ENCODE measurements at regions not wholly inside any gene's neighbourhood (a gene's known extent, or its start where the extent isn't known, plus 50 kb on each side); places are given as distances from the start of the nearest gene placed in this dataset.

DNA sequence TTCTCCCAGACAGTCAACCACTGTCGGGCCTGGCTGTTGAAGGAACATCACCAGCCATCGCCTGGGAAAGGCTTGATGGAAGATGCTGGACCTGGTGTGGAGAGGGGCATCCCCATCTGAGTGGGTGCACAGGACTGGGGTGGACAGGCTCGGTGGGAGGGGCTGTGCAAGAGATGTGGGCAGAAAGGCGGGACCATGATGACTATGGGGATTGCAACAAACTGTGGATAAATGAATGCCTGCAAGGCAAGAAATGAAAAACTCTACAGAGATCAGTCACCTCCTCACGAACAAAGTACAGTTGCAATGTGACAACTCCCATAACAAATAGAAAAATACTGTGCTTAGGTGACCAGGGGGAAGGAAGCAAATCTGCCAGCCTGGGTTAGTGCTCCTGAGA is 171.9 kb upstream of the GPR12 start:
- DNase-seq: no peak

DNA sequence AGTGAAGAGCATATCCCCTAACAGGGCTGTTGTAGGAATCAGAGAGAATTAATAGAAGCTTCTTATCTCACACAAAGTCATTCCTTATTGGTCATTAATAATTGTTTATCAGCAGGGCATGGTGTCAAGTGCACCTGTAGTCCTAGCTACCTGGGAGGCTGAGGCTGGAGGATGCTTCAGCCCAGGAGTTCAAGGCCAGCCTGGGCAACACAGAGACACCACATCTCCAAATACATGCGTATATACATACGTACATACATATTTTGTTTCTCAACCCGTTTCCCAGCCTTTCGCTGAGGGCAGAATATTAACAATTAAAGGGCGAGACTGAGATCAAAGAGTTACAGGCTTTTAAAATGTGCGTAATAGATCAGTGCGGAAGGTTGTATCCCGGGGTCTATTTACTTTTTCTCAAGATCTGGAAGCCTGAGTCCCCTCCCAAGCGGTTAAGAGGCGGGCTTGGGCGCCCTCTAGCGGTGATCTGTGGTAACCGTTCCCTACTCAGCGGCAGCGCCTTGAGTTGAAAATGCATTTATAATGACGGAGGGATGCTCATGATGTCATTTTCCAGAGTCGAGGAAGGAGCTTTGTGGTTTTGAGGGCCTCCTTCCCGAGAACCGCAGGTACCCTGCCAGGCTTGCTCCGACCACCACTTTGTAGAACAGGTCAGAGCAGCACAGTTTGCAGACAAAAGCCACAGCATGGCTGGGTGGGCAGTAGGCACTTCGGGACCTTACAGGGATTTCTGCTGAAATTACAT is 169.6 kb upstream of the GPR12 start:
- peak; percentile 49 for DNase-seq

DNA sequence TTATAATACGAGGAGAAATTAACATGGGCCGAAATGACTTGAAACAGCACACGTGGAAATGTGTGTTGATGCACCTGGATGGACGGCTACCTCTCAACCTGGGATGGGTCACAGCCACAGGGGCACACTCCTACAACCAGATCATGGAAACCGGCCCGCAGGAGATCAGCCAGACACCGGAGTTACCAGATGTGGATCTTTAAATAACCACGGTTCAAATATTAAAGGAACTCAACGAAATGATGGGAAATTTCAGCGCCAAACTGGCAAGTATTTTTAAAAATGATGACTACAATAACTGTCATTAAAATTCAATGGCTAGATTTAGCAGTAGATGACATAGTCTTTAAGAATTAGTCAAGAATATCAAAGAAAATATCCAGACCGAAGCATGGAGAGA is 166.9 kb upstream of the GPR12 start:
- no peak for DNase-seq

DNA sequence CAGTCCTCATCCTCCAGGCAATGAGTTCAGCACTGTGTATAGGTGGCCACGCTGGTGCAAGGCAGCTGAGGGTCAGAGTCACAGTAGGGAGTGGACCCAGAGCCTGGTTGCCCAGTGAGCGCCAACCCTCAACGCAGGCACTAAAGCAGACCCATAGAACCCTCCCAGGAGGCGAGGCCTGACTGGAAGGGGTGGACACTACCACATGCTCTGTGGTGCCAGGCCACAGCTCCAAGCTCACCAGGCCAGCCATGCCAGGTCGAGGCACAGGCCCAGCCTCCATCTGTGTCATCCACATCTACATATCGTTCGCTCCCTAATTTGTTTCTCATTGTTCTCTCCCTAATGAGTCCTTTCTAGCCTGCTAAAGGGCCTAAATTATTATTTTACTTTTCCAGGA is 165.8 kb upstream of the GPR12 start:
- DNase-seq: no peak

DNA sequence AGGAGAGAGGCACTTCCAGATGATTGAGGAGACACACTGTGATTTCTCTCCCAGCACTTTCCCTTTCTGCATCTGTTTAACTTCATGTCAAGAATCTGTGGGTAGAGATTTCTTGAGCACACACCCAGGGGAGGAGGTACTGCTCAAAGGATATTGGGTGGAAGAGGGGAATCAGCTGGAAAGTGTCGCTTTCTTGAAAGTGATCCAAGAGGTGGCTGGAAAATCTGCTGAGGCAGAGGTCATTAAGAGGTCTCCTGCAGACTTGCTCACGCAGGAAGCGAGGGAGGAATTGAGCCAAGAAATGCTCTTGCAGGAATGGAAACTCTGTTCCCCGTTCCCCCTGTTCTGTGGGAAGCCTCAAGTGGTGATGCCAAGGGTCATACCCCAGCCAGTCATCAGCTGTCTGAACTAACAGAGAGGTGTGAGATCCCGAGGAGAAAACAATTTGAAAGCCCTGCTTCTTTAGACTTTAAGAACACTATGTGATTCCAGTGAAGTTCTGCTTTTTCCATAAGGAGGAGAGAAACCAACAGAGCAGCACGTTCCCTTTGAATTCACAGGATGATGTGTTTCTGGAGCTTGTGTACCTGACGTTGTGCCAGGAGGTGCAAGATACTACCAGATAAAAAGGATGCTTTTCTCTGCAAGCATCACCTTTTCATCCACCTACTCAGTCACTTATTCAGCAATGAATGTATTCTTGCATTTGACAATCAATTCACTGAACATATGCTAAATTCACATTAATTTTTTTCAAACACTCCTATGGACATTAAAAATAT is 163.4 kb upstream of the GPR12 start:
- DNase-seq: no peak

DNA sequence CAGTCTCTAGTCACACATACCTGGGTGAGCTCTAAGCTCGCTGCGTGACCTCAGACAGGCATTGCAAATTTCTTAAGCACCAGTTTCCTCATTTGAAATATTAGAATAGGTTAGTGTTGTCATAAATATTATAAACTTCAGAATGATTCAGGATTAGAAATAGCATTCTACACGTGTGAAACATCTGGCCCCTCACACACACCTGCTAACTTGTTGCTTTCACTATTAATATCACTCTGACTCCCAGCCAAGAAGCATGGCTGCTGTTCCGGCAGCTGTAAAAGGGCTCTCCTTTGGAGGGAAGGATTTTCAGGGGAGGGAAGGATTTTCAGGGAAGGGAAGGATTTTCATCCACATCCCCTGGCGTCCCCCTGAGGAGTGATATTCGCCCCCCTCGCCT is 161.3 kb upstream of the GPR12 start:
- no peak for DNase-seq

DNA sequence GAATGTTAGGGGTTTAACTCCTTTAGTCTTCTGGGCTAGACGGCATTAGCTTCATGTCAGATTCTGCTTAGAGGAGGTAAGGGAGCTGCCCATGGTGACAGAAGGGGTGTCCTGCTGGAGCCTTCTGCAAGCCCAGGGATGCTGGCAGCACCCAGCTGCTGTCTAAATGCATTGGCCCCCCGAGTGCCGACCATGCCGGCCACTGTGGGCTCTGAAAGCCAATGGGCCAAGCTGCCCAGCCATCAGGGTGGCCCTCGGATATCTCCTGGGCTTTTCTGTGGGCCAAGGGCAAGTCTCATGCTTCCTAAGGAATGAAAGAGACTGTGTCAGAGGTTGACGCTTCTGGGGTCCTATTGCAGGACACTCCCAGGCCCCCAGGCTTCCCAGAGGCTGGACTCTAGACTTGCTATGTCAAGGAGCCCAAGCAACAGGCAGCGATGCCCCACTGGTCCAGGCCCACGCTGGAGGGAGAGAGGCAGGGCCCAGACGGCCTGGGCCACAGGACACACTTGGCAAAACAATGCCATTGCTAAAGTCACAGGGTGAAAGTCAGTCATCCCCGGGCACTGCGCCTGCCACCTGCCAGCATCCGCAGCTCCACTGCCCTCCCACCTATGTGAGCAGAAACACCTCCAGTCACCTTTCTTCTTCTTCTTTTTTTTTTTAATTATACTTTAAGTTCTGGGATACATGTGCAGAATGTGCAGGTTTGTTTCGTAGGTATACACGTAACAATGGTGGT is 160.2 kb upstream of the GPR12 start:
- DNase-seq: no peak

DNA sequence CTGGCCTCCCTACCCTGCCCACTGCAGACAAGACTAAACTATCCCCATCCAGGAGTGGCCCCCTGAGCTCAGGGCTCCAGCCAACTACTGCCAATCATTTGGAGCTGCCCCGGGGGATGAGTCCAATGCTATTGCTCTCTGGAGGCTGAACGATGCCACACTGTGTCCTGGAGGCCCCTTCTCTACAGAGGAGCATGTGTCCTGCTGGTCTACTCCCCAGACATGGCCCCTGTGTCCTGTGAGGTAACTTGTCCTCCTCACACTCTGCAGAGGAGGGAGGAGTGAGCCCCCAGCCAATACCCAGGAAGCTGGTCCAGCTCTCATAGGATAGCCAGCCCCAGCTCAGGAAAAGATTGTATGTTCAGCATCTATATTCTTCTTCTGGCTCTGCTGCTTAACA is 159.1 kb upstream of the GPR12 start:
- DNase-seq: no peak

DNA sequence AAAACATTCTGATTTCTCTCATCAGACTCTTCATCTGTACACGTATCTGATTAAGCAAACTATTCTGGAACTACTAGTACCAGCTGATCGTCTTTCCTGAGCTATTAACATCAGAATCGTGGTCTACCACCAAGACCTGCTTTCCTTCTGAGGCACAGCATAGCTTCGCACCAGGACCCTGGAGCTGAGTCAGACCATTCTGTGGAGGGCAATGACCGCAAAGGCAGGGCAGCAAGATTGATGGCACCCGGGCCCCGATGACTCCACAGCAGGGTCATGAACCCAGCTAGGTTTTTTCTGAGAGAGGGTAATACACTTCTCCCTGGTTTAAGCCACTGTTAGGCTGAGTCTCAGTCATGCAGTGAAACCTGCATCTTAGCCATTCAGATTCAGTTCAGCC is 158.7 kb upstream of the GPR12 start:
- DNase-seq: no peak

DNA sequence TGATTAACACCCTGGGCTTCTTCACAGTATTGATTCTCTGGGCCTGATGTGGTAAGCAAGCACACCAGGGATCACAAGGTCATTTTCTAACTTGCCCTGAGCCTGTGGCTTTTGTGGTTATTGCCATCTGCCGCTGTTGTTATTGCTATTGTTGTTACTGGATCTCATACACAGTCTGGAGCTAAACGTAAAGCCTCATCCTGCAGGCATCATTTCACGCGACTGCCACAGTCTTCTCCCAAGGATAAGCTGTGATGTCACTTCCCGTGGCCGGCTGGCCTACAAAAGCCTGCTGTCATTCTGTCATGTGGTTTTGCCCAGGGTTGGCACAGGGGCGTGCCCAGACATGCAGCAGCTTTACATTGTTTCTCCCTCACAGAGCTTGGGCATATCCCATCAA is 154.0 kb upstream of the GPR12 start:
- no peak for DNase-seq

DNA sequence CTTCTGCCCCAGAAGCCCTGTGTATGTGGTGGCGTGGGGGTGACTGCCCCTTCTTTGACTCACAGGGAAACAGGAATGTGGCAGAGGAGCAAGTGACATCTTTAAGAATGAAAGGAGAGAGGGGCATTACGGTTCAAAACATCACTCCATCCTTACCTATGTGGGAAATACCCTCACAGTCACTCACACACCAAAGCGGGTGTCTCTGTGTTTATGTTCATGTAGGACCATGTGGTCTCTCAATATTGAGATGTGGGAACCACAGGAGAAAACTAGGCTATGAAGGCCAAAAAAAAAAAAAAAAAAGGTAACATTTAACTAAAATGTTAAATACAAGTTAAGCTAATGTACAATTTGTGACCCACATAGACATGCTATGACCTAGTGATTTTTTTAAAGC is 153.6 kb upstream of the GPR12 start:
- no peak for DNase-seq

DNA sequence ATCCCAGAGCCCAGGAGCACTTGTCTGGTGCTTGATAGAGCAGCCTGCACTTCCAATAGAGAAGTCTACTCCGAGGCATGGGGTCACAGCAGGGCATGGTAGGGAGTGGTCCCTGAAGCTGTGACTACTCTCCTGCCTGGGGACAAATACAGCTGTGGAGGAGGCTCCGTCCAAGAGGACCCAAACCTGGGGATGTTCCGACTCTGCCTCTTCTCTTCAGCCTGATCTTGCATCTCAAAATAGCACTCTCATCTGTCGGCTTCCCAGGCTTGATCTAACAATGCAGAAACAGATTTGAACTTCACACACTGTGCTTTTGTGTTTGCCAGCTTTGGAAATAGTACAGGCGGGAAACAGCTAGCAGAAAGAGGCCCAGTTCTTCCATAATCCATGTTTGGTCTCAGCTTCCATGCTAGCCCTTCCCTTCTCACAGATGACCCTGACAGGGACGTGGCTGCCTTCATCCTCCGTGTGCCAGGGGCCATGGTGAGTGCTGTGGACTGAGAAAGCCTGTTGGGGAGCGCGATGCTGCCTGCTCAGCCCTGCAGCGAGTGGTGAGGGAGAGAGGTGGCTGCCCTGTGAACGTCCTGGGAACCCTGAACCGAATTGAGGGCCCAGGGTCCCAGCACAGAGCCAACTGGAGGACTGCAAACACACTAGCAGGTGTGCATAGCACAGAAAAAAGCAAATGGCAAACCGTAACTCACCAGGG is 150.3 kb upstream of the GPR12 start:
- DNase-seq: no peak

DNA sequence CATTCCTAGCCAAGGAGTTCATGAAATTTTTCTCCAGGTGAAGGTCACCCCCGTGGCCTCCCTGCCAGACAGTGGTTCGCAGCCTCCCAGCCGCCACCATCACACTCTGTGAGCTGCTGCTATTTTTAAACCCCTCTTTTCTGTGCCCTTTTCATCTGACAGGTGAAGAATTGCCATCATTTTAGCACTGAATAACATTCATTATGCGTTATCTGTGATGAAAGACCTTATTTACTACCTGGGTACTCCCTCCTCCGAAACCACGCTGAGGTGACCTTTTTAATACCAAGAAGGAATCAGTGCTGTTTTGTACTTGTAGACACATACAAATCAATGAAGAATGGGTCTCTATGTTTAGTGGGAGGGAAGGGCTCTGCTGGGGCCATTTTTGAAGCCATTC is 148.9 kb upstream of the GPR12 start:
- no peak for DNase-seq

DNA sequence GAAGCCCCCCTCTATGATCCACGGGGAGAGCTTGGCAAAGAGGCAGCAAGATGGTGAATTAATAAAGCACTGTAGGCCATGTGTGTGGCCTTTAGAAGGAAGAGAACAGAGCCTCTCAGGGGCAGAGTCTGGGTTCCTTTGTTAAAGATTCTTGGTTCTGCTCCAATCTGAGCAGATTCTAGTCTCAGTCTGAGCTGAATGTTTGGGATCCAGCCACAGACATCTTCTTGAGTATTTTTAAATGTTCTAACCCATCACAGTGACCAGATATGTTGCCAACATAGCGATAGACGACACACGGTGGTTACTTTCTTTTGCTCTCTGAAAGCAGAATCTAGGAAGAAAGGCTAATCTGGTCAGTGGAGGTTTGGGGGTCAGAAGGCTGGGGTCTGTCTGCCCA is 147.5 kb upstream of the GPR12 start:
- DNase-seq: no peak

DNA sequence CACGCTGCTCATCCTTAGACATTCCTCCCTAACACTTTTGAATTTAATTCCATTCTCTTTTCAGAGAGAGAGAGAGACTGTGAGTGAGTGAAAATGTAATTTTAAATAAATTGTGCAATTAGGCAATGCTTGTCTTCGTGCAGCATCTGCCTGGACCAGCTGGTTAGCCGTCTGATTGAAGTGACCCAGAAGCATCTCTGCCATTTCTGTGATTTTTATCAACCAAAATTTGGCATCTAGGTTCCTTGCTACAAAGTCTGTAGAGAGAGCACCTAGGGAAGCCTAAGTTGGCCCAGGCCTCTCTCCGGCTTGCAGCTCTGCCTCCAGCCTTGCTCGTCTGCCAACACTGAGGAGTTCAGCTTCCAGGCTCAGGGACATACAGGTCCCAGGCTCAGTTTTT is 138.6 kb upstream of the GPR12 start:
- DNase-seq: no peak

DNA sequence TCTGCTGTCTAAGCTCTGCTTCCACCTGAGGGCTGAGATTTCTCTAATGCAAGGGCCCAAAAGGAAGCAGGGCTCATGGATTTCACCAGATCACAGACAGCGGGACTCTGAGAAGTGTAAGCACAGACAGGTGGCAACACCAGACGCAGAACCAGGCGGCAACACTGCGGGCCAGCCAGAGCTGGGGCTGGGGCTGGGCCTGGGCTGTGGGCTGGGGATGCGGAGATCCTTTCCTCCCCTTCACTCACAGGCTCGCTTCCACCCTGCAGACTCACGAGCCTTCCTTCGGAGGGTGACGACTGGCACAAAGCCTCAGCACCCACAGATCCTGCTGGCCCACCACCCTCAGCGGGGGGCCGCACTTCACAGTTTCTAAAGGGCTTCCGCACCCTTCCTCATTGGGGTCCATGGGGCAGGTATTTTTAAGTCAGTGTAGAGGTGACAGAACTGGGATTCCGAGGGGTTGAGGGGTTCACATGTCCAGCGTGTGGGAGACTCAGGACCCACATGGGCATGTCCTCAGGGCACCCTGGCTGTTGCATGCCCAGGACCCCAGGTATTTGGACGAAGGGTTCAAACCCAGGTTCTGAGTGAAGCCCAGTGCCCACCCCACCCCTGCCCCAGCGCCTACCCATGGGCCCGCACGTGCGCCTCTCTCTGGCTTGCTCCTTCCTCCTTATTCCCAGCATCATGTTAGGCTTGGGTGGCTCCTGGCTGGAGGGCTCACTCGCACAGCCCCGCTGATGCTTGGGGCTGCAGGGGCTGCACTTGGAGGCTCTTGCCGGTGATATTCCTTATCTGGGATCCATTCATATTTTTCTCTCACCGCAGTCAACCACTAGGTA is 137.3 kb upstream of the GPR12 start:
- no peak for DNase-seq

DNA sequence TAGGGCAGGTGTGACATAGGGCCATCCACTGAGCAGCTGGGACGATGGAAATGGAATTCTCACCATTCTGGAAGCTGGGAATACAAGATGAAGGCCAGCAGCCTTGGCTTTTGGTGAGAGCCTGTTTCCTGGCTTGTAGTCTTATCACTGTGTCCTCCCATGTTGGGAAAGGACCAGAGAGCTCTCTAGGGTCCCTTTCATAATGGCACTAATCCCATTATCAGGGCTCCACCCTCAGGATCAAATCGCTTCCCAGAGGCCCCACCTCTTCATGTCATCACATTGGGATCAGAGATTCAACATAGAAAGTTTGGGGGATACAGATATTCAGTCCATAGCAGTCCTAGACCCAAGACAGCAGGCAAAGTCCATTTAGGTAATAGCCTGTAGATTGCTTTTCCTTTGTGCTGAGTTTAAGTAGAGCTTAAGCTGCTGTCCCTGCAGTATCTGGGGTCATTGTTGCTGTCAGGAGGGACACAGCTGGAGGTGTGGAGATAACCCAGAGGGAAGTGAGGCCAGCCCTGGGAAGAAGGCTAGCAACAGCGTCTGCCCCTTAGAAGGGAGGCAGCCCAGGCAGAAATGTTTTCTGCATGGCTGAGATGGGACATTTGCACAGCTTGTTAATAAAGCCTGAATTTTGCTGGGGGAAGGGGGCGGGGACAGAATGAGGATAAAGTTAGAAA is 136.5 kb upstream of the GPR12 start:
- no peak for DNase-seq

DNA sequence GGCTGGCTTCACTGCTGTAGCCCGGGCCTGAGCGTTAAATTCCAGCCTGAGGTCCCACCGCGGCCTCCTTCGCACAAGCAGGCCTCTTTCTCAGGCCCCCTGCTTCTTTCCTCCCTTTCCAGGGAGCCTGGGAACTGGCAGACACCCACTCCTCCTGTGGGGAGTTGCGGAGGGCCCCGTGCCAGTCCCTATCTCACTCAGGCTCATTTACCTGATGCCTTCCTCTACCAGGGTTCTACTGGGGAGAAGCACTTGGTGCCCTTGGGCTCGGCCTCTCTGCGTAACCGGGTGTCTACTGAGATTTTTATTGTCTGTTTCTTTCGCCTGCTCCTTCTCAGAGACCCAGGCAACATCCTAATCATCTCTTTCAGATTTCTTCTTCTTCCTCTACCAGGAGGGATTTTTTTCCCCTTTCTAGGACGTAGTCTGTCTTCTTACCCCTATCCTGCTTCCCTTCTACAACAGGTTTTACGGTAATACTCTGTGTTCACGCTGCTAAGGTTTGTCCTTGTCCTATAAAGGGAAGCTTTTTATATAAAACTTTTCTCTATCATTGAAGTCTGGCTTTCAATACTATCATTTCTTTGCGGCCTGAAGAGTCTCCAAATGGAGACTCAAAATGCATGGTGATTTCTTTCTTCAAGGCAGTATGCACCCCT is 135.4 kb upstream of the GPR12 start:
- no peak for DNase-seq

DNA sequence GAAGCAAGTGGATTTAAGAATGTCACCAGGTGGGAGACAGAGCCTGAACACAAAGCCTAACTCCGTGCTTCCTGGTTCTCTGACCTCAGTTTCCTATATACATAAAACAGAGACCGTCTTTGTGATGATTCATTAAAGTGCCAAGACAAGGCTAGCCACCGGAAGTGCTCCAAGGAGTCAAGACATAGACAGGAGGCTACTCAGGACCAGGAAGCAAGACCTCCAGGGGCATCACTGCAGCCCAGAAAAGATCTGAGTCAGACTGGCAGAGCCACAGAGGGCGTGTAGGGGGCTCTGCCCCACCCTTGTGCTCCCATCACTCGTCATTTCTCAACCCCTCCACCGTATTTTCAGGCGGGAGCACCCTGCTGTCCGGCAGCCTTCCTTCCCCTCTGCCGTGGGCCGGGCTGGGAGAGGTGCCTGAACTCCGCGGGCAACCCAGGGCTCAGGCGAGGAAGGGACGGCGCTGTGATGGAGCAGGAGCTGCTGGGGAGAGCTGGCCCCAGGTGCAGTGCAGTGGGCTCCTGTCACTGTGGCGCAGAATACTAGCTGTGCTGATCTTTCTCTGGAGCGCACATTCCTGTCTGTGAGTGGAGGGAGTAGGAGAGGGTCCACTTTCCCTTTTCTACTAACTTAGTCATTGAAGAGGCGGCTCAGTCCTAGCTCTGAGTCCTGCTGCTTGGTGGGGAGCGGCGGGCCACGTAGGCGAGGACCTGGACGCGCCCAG is 134.7 kb upstream of the GPR12 start:
- no peak for DNase-seq

DNA sequence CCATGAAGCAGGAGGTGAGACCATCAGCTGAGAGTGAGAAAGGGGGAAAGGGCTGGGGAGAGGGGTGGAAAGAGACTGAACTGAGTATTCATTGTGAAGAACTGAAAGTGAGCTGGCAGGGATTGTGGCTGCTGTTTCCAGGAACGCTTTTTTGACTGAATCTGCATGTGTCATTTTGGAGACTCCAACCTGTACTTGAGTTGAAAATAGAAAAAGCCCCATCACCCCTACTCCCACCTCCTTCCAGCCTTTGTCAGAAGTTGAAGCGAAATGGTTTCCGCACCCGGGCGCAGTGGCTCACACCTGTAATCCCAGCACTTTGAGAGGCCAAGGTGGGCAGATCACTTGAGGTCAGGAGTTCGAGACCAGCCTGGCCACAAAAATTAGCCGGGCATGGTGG is 128.0 kb upstream of the GPR12 start:
- no peak for DNase-seq
